ENCODE measurements at regions not wholly inside any gene's neighbourhood (a gene's known extent, or its start where the extent isn't known, plus 50 kb on each side); places are given as distances from the start of the nearest gene placed in this dataset.
"Not testable (repeated sequence)": the region's sequence is repeated elsewhere in the genome, so short reads cannot be mapped to it uniquely, and the experiment has no call there.

DNA sequence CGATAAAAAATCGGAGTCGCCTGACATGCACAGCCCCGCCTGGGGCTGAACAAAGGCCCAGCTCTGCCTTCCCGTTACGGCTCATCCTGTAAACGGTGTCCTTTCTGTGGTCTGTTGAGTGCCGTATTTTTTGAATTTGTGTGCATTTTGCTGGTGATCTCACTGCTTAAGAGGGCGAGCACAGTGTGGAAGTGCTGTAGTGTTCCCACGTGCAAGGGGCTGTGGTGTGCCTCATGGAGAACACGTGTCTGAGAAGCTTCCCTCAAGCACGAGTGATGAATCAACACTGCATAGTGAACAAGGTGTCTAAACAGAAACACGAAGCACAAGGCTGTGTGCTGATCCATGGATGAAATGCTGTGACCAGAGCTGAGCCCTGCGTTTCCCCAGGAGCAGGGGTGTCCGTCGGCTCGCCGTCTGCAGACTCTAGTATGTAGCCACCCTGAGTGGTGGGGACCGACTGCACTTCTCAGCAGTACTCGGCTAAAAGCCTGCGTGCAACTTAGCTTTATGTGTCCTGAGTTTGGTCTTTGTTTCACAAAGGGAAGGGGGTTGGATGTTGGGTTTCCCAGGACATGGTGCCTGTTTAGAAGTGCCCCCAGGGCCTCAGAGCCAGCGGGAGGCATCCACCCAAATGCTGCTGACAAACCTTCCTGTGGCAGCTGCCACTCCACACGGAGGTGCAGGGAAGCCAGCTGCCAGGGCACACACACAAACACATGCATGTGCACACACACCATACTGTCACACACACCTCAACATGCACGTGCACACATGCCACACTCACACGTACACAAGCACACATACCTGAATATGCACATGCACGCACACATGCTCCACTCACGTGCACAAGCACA lies 77.2 kb upstream of the IRX4 start:
- no peak for DNase-seq (ENCODE audit: low spot score)

DNA sequence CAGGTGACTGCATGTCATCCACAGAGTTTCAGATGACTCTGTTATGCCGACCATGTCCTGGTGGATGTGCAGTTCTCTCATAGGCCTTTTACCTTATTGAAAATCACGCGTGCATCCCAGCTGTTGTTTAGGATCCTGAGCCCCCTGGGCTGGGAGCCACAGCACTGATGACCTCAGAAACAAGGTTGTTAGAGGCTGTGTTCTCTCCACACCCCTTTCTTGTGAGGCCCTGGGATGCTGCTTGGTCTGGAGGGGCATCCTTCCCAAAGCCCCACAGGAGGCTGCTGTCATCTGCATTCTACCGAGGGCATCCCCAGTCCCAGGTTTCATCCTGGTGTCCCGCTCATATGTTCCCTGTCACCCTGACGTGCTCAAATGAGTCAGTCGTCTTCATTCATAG lies 76.5 kb upstream of the IRX4 start:
- no peak for DNase-seq (ENCODE audit: low spot score)

GRCh38 chr5:1958211-1959010 lies 75.7 kb upstream of the IRX4 start:
- no peak for DNase-seq (ENCODE audit: low spot score)

DNA sequence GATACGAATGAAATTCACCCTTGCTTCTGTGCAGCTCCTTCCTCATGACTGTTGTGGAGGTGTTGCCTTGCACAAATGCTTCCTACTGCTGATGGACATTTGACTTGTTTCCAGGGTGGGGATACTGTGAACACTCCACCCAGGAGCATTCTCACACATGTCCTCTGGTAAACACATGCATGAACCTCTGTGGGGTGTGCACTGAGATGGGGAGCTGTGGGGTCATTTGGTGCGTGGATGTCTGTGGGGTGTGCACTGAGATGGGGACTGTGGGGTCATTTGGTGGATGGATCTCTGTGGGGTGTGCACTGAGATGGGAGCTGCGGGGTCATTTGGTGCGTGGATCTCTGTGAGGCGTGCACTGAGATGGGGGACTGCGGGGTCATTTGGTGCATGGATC lies 72.9 kb upstream of the IRX4 start:
- no peak for DNase-seq (ENCODE audit: low spot score)

- DNase-seq (ENCODE audit: low spot score), result not testable (repeated sequence)
Measured at GRCh38 chr5:1953710-1954109, 71.0 kb upstream of the IRX4 start.

- DNase-seq (ENCODE audit: low spot score), result no peak
Measured at GRCh38 chr5:1952444-1953099, 69.8 kb upstream of the IRX4 start.

DNA sequence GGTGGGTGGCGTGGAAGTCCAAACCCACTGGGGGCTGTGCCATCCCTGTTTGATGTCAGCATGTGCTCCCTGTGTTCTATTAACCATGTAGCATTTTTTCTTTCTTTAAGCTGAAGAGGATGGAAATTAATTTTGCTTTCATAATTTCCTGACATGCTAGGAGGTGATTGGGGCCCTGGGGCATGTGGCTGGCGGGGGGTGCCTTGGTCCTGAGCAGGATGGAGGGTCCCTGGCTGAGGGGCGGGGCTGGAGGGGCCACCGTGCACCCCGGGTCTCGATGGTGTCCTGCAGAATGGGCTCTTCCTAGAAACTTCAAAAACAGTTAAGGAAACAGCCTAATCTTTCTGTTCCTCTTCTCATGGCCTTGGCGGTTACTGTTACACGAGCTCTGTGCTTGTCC lies 69.3 kb upstream of the IRX4 start:
- DNase-seq (ENCODE audit: low spot score), result no peak

GRCh38 chr5:1951165-1951816 lies 68.6 kb upstream of the IRX4 start:
- no peak for DNase-seq (ENCODE audit: low spot score)

DNA sequence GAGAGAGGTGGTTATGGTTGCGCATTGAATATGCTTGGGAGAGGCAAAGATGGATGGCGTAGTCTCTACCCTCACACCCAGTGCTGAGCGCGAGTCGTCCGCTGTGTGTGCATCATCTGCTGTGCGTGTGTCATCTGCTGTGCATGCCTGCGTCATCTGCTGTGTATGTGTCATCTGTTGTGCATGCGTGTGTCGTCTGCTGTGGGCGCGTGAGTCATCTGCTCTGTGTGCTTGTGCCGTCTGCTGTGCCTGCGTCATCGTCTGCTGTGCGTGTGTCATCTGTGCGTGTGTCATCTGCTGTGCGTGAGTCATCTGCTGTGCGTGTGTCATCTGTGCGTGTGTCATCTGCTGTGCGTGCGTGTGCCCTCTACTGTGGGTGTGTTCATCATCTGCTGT lies 68.0 kb upstream of the IRX4 start:
- no peak for DNase-seq (ENCODE audit: low spot score)

DNA sequence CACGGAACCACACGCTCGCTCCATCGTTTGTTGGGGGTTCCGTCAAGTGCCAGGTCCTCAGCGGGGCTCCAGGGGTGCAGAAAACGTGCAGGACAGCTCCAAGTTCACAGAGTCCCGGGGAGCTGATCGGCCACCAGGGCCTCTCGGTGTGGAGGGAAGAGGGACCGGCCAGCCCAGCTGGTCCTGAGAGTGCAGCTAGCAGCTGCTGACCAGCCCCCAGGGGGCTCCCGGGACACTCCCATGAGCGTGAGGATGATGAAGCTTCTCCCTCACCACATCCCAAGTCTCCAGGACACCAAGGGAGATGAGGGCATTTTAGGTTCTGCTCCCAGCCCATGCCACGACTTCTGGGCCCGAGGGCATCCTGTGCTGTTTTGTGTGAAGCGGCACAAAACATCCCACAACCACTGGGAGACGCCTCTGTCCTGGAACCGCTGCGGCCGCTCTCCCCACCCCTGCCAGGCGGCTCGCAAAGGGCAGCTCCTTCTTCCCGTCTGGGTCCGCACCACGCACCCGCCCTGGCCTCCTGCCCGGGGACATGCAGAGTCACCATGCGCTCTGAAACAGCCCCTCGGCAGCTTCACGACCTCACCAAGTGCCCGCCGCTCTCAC lies 67.5 kb upstream of the IRX4 start:
- no peak for DNase-seq (ENCODE audit: low spot score)

DNA sequence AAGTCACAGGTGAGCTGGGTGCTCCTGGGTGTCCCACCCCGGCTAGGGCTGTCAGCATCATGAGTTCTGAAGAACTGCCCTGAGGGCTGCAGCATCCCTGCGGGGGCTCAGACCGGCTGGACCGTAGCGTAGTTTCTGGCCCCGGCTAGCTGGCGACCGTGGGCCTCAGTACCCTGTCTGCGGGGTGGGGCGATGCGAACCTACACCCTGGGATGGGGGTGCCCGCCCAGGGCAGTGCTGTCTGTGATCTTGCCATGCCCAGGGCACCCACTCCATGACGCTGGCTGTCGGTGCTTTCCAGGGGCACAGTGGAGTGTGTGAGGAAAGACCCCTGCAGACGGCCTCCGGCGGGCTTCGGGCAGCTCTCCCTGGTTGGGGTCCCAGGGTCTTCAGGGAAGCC lies 66.5 kb upstream of the IRX4 start:
- DNase-seq (ENCODE audit: low spot score), result no peak

- no peak for DNase-seq (ENCODE audit: low spot score)
Measured at GRCh38 chr5:1948663-1949191, 66.0 kb upstream of the IRX4 start.

- no peak for DNase-seq (ENCODE audit: low spot score)
Measured at GRCh38 chr5:1948111-1948510, 65.4 kb upstream of the IRX4 start.

DNA sequence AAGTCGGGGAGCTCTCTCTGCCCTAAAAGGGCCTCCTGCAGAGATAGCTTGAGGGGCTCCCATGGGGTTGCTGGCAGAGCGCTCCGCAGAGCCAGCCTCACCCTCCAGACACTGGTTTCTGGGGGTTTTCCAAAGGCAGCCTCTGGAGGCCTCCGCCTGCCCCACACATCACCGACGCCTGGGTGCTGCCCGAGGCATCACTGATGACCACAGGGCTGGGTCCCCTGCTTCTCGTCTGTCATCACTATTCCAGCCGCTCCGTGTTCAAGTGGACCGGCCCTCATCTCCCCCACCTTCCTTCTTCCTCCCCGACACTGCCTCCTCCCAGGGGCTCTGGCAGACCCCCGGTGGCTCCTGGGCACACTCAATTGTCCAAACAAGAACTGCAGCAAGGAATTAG lies 64.1 kb upstream of the IRX4 start:
- no peak for DNase-seq (ENCODE audit: low spot score)

GRCh38 chr5:1946122-1946677 lies 63.5 kb upstream of the IRX4 start:
- no peak for DNase-seq (ENCODE audit: low spot score)

- DNase-seq (ENCODE audit: low spot score), result no peak
Measured at GRCh38 chr5:1945606-1946005, 62.9 kb upstream of the IRX4 start.

GRCh38 chr5:1944408-1944807 lies 61.7 kb upstream of the IRX4 start:
- no peak for DNase-seq (ENCODE audit: low spot score)

DNA sequence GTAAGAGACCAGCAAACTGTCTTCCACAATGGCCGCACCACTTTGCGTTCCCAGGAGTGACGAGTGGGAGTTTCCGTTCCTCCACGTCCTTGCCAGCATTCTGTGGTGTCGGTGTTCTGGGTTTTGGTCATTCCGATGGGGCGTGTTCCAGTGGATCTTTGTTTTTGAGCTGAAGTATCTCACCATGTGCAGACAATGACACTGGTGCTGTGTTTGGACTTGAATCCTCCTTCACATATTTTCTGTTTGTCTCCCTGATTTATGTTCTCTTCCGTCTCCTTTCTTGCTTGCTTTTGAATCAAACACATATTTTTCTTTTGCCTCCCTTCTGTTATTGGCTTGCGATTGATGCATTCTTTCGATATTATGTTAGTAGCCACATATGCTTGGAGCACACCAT lies 60.8 kb upstream of the IRX4 start:
- DNase-seq (ENCODE audit: low spot score), result no peak

GRCh38 chr5:1942630-1943029 lies 59.9 kb upstream of the IRX4 start:
- DNase-seq (ENCODE audit: low spot score), result no peak

DNA sequence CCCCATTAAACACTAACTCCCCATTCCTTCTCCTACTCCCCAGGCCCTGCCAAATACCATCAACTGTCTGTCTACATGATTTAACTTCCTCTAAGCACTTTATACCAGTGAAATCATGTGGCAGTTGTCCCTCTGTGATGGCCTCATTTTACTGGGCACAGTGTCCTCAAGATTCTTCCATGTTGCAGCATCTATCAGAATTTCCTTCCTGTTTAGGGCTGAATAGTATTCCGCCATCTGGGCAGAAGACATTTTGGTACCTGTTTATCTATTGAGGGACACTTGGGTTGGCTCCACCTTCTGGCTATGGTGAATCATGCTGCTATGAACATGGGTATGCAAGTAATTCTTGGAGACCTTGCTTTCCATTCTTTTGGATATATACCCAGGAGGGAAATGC lies 59.4 kb upstream of the IRX4 start:
- no peak for DNase-seq (ENCODE audit: low spot score)

- no peak for DNase-seq (ENCODE audit: low spot score)
Measured at GRCh38 chr5:1939256-1939655, 56.5 kb upstream of the IRX4 start.
